ENCODE measurements at regions not wholly inside any gene's neighbourhood (a gene's known extent, or its start where the extent isn't known, plus 50 kb on each side); places are given as distances from the start of the nearest gene placed in this dataset.

GRCh38 chr6:167676000-167676665 lies 150.6 kb upstream of the AFDN start (continued):
- TF ChIP-seq SNAPC4 (CRISPR knock-in tag; IDR thresholded peaks at IDR 0.05) = peak; percentile 94; the same call in 1 of the 2 replicates
- peak; percentile 88 for TF ChIP-seq HNF1A (IDR thresholded peaks at IDR 0.05; ENCODE audit: low read depth)
- TF ChIP-seq HNF1A (CRISPR knock-in tag; IDR thresholded peaks at IDR 0.05; ENCODE audit: borderline replicate concordance) = peak; percentile 98
- no peak for TF ChIP-seq MBD4 (IDR thresholded peaks at IDR 0.05; ENCODE audit: borderline replicate concordance, low read length)
- peak; percentile 93 for TF ChIP-seq FOXA1 (IDR thresholded peaks at IDR 0.05)
- TF ChIP-seq FOXA1 (CRISPR knock-in tag; IDR thresholded peaks at IDR 0.05) = peak; percentile 100
- TF ChIP-seq FOSL1 (CRISPR knock-in tag; IDR thresholded peaks at IDR 0.05; ENCODE audit: borderline replicate concordance) = no peak; the same call in 1 of the 2 replicates
- TF ChIP-seq KDM2A (CRISPR knock-in tag; IDR thresholded peaks at IDR 0.05; ENCODE audit: borderline replicate concordance, low read depth) = peak; percentile 94
- peak; percentile 94 for TF ChIP-seq U2AF1 (optimal IDR thresholded peaks at IDR 0.05; ENCODE audit: low read depth, low read length)
- TF ChIP-seq PITX1 (CRISPR knock-in tag; IDR thresholded peaks at IDR 0.05) = peak; percentile 97
- TF ChIP-seq BRCA1 (CRISPR knock-in tag; IDR thresholded peaks at IDR 0.05) = peak; percentile 54; the same call in 1 of the 2 replicates
- TF ChIP-seq TIGD3 (CRISPR knock-in tag; IDR thresholded peaks at IDR 0.05; ENCODE audit: borderline replicate concordance) = peak; percentile 76; the same call in 1 of the 2 replicates
- TF ChIP-seq PREB (CRISPR knock-in tag; IDR thresholded peaks at IDR 0.05) = no peak; the same call in 1 of the 2 replicates
- peak; percentile 56 for TF ChIP-seq ZNF768 (CRISPR knock-in tag; IDR thresholded peaks at IDR 0.05)
- peak; percentile 89 for TF ChIP-seq ZNF362 (CRISPR knock-in tag; IDR thresholded peaks at IDR 0.05; ENCODE audit: borderline replicate concordance)
- TF ChIP-seq POLR2A (IDR thresholded peaks at IDR 0.05; ENCODE audit: insufficient read depth in 1 of 2, low read depth in 2 of 2, low read length in 2 of 2) = peak in 1 of 2 experiments; percentile 84; a peak in 2 of 4 replicates
- TF ChIP-seq ERF (CRISPR knock-in tag; IDR thresholded peaks at IDR 0.05) = peak; percentile 99
